Gastroesophageal sphincter (tissue), 4 donors: ENCODE measurements at regions not wholly inside any gene's neighbourhood (a gene's known extent, or its start where the extent isn't known, plus 50 kb on each side); places are given as distances from the start of the nearest gene placed in this dataset.

Source experiments
- ATAC-seq: fragments of 150-250 bp; one replicate; pipeline ENCODE4 v1.9.1; 2016; ENCODE audit warnings: mild to moderate bottlenecking, moderate library complexity
- H3K27ac ChIP-seq, 4 donors: fragments of 200-600 bp; sonication (generic) in 3 of 4; 1 replicate in 3 of 4; 2 replicates in 1 of 4; pipeline ENCODE4 v1.5.1; 2016 to 2019
- H3K27me3 ChIP-seq: fragments of 200-600 bp; sonication (generic); one replicate; pipeline ENCODE4 v1.5.1; 2019
- H3K36me3 ChIP-seq, 2 donors: fragments of 200-600 bp; sonication (generic); one replicate each; pipeline ENCODE4 v1.5.1; 2019; ENCODE audit warnings: control low read depth in 1 of 2
- H3K4me1 ChIP-seq, 3 donors: fragments of 200-600 bp; sonication (generic); 1 replicate in 2 of 3; 2 replicates in 1 of 3; pipeline ENCODE4 v1.5.1; 2016 to 2019; ENCODE audit warnings: control low read depth in 2 of 3
- H3K4me3 ChIP-seq, 2 donors: fragments of 200-600 bp; sonication (generic); one replicate each; pipeline ENCODE4 v1.5.1; 2019; ENCODE audit warnings: mild to moderate bottlenecking in 1 of 2, moderate library complexity in 1 of 2
- H3K9me3 ChIP-seq, 3 donors: fragments of 200-600 bp; sonication (generic); one replicate each; pipeline ENCODE4 v1.5.1; 2017 to 2019; ENCODE audit warnings: control low read depth in 2 of 3
- CTCF ChIP-seq, 4 experiments: fragments of 200-600 bp in 2 of 4; fragments of 450-650 bp in 2 of 4; sonication (generic) in 1 of 4; IDR thresholded peaks; one replicate each; pipeline ENCODE4 v1.5.1; 2017 to 2019; ENCODE audit warnings: antibody characterized with exemption in 4 of 4, mild to moderate bottlenecking in 2 of 4, moderate library complexity in 2 of 4
- EP300 ChIP-seq: sonication (generic); formaldehyde crosslinking; IDR thresholded peaks from one replicate; pipeline ENCODE4 v1.6.1; 2017; ENCODE audit warnings: antibody characterized with exemption, mild to moderate bottlenecking
- POLR2A ChIP-seq, 2 donors: fragments of 450-650 bp; IDR thresholded peaks; one replicate each; pipeline ENCODE4 v1.6.1; 2017; ENCODE audit warnings: antibody characterized with exemption in 2 of 2, mild to moderate bottlenecking in 2 of 2, moderate library complexity in 1 of 2
- POLR2AphosphoS5 ChIP-seq: sonication (generic); formaldehyde crosslinking; IDR thresholded peaks from one replicate; pipeline ENCODE4 v1.6.1; 2017; ENCODE audit warnings: antibody characterized with exemption
- WGBS, 2 donors: methylation state at CpG; one replicate each; pipeline ENCODE4 v1.1.5; 2018; ENCODE audit warnings: low coverage in 1 of 2; 5-methylcytosine and 5-hydroxymethylcytosine counted together

- TF ChIP-seq CTCF (IDR thresholded peaks at IDR 0.05), result no peak
- no peak for TF ChIP-seq POLR2A (IDR thresholded peaks at IDR 0.05)
- no peak for TF ChIP-seq EP300
- TF ChIP-seq POLR2AphosphoS5, result no peak
- H3K4me1 ChIP-seq, result no peaks in the 10 kb centered on the region
- H3K27me3 ChIP-seq, result no peaks in the 10 kb centered on the region
- no peak for ATAC-seq
- no peak overlapping the region for H3K27ac ChIP-seq
- 92 to 94% methylated on average over 5 of the region's 5 CpGs for WGBS, 2 donors
- H3K4me3 ChIP-seq, result no peak overlapping the region
- peaks cover 0 to 3% (median 0%) of the 10 kb centered on the region in 3 donors for H3K9me3 ChIP-seq
- peaks cover 0 to 3% of the 10 kb centered on the region in 2 donors for H3K36me3 ChIP-seq
Observed at GRCh38 chr10:65620404-65621048, 1305.3 kb upstream of the LRRTM3 start.

GRCh38 chr10:65622608-65623007, 1303.2 kb upstream of the LRRTM3 start:
- no peaks in the 10 kb centered on the region for H3K36me3 ChIP-seq
- H3K4me1 ChIP-seq, result no peaks in the 10 kb centered on the region
- H3K9me3 ChIP-seq, result no peaks in the 10 kb centered on the region
- TF ChIP-seq POLR2AphosphoS5 (no peak), EP300 (no peak), CTCF (IDR thresholded peaks at IDR 0.05) (no peak), POLR2A (IDR thresholded peaks at IDR 0.05) (no peak)
- H3K4me3 ChIP-seq, result no peak overlapping the region
- H3K27ac ChIP-seq, result no peak overlapping the region
- WGBS, 2 donors, result 77 to 82% methylated on average over 2 of the region's 2 CpGs
- ATAC-seq, result no peak
- H3K27me3 ChIP-seq, result no peaks in the 10 kb centered on the region

- no peaks in the 10 kb centered on the region for H3K36me3 ChIP-seq
- H3K9me3 ChIP-seq, result peaks cover 0 to 3% (median 0%) of the 10 kb centered on the region in 3 donors
- TF ChIP-seq EP300, result no peak
- no peak for TF ChIP-seq POLR2A (IDR thresholded peaks at IDR 0.05)
- TF ChIP-seq POLR2AphosphoS5, result no peak
- no peak for TF ChIP-seq CTCF (IDR thresholded peaks at IDR 0.05)
- no peaks in the 10 kb centered on the region for H3K4me1 ChIP-seq
- WGBS, 2 donors, result 79 to 80% methylated on average over 5 to 6 of the region's 6 CpGs
- no peak overlapping the region for H3K4me3 ChIP-seq
- no peak overlapping the region for H3K27ac ChIP-seq
- no peak for ATAC-seq
- H3K27me3 ChIP-seq, result no peaks in the 10 kb centered on the region
Observed at GRCh38 chr10:65628493-65629139, 1297.2 kb upstream of the LRRTM3 start.

- no peak overlapping the region for H3K4me3 ChIP-seq
- ATAC-seq, result no peak
Observed at GRCh38 chr10:65660006-65660405, 1265.8 kb upstream of the LRRTM3 start.

More at GRCh38 chr10:65660006-65660405, 1265.8 kb upstream of the LRRTM3 start:
- TF ChIP-seq EP300 (no peak), POLR2AphosphoS5 (no peak), CTCF (IDR thresholded peaks at IDR 0.05) (no peak), POLR2A (IDR thresholded peaks at IDR 0.05) (no peak)
- Histone ChIP-seq H3K27ac (no peak overlapping the region), H3K4me1 (no peaks in the 10 kb centered on the region), H3K27me3 (no peaks in the 10 kb centered on the region), H3K9me3 (no peaks in the 10 kb centered on the region), H3K36me3 (no peaks in the 10 kb centered on the region)
- 58 to 67% methylated on average over 1 of the region's 1 CpG for WGBS, 2 donors
